H9 (cell line): ENCODE measurements at regions not wholly inside any gene's neighbourhood (a gene's known extent, or its start where the extent isn't known, plus 50 kb on each side); places are given as distances from the start of the nearest gene placed in this dataset.

Experiments used
- DNase-seq: peaks from one replicate; pipeline ENCODE4 v3.0.0-alpha.2; 2017
- H2AFZ ChIP-seq: one replicate; pipeline ENCODE4 v1.6.1; 2013; ENCODE audit warnings: mild to moderate bottlenecking, low read length, control low read depth, moderate library complexity
- H2AK5ac ChIP-seq: 2 replicates; pipeline ENCODE4 v1.6.1; 2013; ENCODE audit warnings: low read length, control low read depth, mixed read lengths; ENCODE audit not compliant: insufficient read length
- H2BK120ac ChIP-seq: one replicate; pipeline ENCODE4 v1.6.1; 2013; ENCODE audit warnings: low read depth, mild to moderate bottlenecking, low read length, control low read depth, inconsistent platforms; ENCODE audit not compliant: poor library complexity, severe bottlenecking
- H2BK12ac ChIP-seq: 2 replicates; pipeline ENCODE4 v1.6.1; 2013; ENCODE audit warnings: low read length, control low read depth, mixed read lengths, low read depth; ENCODE audit not compliant: insufficient read length
- H2BK15ac ChIP-seq: 2 replicates; pipeline ENCODE4 v1.6.1; 2013; ENCODE audit warnings: low read depth, low read length, control low read depth
- H2BK20ac ChIP-seq: one replicate; pipeline ENCODE4 v1.6.1; 2013; ENCODE audit warnings: low read depth, mild to moderate bottlenecking, low read length, control low read depth, inconsistent platforms; ENCODE audit not compliant: poor library complexity, severe bottlenecking
- H2BK5ac ChIP-seq: 2 replicates; pipeline ENCODE4 v1.6.1; 2013; ENCODE audit warnings: low read length, control low read depth, mixed read lengths; ENCODE audit not compliant: insufficient read length
- H3K14ac ChIP-seq: 2 replicates; pipeline ENCODE4 v1.6.1; 2013; ENCODE audit warnings: low read length, control low read depth; ENCODE audit not compliant: insufficient read depth
- H3K18ac ChIP-seq: 2 replicates; pipeline ENCODE4 v1.6.1; 2013; ENCODE audit warnings: low read depth, mild to moderate bottlenecking, mixed read lengths, low read length, control low read depth; ENCODE audit not compliant: insufficient read length
- H3K23ac ChIP-seq: 2 replicates; pipeline ENCODE4 v1.6.1; 2013; ENCODE audit warnings: low read length, control low read depth, mixed read lengths, low read depth; ENCODE audit not compliant: insufficient read length
- H3K23me2 ChIP-seq: 2 replicates; pipeline ENCODE4 v1.6.1; 2013; ENCODE audit warnings: low read depth, mild to moderate bottlenecking, mixed read lengths, low read length, control low read depth; ENCODE audit not compliant: insufficient read length, poor library complexity, severe bottlenecking
- H3K27ac ChIP-seq: 2 replicates; pipeline ENCODE4 v1.5.1; 2013; ENCODE audit warnings: low read length, control low read depth, mixed read lengths, low read depth; ENCODE audit not compliant: insufficient read length
- H3K27me3 ChIP-seq: 2 replicates; pipeline ENCODE4 v1.6.1; 2013; ENCODE audit warnings: low read length, control low read depth, inconsistent platforms; ENCODE audit not compliant: insufficient read depth
- H3K4ac ChIP-seq: 2 replicates; pipeline ENCODE4 v1.6.1; 2013; ENCODE audit warnings: low read depth, mild to moderate bottlenecking, control low read depth, inconsistent platforms, low read length, moderate library complexity
- H3K4me1 ChIP-seq: 2 replicates; pipeline ENCODE4 v1.6.1; 2013; ENCODE audit warnings: low read length, control low read depth, inconsistent platforms; ENCODE audit not compliant: insufficient read depth
- H3K4me2 ChIP-seq: 2 replicates; pipeline ENCODE4 v1.6.1; 2013; ENCODE audit warnings: low read length, control low read depth, mixed read lengths; ENCODE audit not compliant: insufficient read length, insufficient read depth
- H3K56ac ChIP-seq: 2 replicates; pipeline ENCODE4 v1.6.1; 2013; ENCODE audit warnings: low read depth, mild to moderate bottlenecking, mixed read lengths, low read length, control low read depth; ENCODE audit not compliant: insufficient read length
- H3K79me1 ChIP-seq: 2 replicates; pipeline ENCODE4 v1.6.1; 2013; ENCODE audit warnings: low read depth, mild to moderate bottlenecking, moderate library complexity, low read length, control low read depth, inconsistent platforms; ENCODE audit not compliant: insufficient read depth, poor library complexity, severe bottlenecking
- H3K79me2 ChIP-seq: 2 replicates; pipeline ENCODE4 v1.6.1; 2013; ENCODE audit warnings: low read length, control low read depth, inconsistent platforms; ENCODE audit not compliant: insufficient read depth
- H3K9ac ChIP-seq: 2 replicates; pipeline ENCODE4 v1.6.1; 2013; ENCODE audit warnings: low read length, control low read depth, mixed read lengths; ENCODE audit not compliant: insufficient read length; ENCODE audit errors: extremely low read depth
- H3K9me3 ChIP-seq: one replicate; pipeline ENCODE4 v1.6.1; 2013; ENCODE audit warnings: low read depth, low read length, inconsistent platforms; ENCODE audit not compliant: control insufficient read depth
- H3T11ph ChIP-seq: one replicate; pipeline ENCODE4 v1.6.1; 2013; ENCODE audit warnings: mild to moderate bottlenecking, low read length, control low read depth, inconsistent platforms
- H4K20me1 ChIP-seq: one replicate; pipeline ENCODE4 v1.6.1; 2013; ENCODE audit not compliant: control insufficient read depth, insufficient read length, insufficient read depth
- H4K5ac ChIP-seq: 2 replicates; pipeline ENCODE4 v1.6.1; 2013; ENCODE audit warnings: low read depth, mild to moderate bottlenecking, mixed read lengths, low read length, control low read depth; ENCODE audit not compliant: insufficient read length
- H4K8ac ChIP-seq: replicated peaks from 2 replicates; pipeline ENCODE4 v1.6.1; 2013; ENCODE audit warnings: low read length, control low read depth, mixed read lengths, low read depth; ENCODE audit not compliant: insufficient read length
- H4K91ac ChIP-seq: 2 replicates; pipeline ENCODE4 v1.6.1; 2013; ENCODE audit warnings: low read depth, mild to moderate bottlenecking, moderate library complexity, mixed read lengths, low read length, control low read depth; ENCODE audit not compliant: insufficient read length
- H3K27ac Mint-ChIP-seq, 3 experiments: 2 replicates in 2 of 3; 3 replicates in 1 of 3; pipeline ENCODE4 v1.8.0; 2020 to 2021; ENCODE audit warnings: mixed read lengths in 3 of 3, mild to moderate bottlenecking in 1 of 3, moderate library complexity in 1 of 3
- H3K27me3 Mint-ChIP-seq: 2 replicates; pipeline ENCODE4 v1.8.0; 2021; ENCODE audit warnings: low read depth, mild to moderate bottlenecking, moderate library complexity, mixed read lengths
- H3K36me3 Mint-ChIP-seq, 3 experiments: 2 replicates in 2 of 3; 3 replicates in 1 of 3; pipeline ENCODE4 v1.8.0; 2020 to 2021; ENCODE audit warnings: low read depth in 3 of 3, mixed read lengths in 3 of 3; ENCODE audit not compliant: insufficient read depth in 1 of 3
- H3K4me1 Mint-ChIP-seq, 2 experiments: 2 replicates each; pipeline ENCODE4 v1.8.0; 2020; ENCODE audit warnings: mixed read lengths in 2 of 2
- H3K4me3 Mint-ChIP-seq, 2 experiments: 2 replicates in 1 of 2; 3 replicates in 1 of 2; pipeline ENCODE4 v1.8.0; 2020 to 2021; ENCODE audit warnings: mild to moderate bottlenecking in 2 of 2, mixed read lengths in 2 of 2, moderate library complexity in 1 of 2
- H3K9me3 Mint-ChIP-seq, 2 experiments: 2 replicates in 1 of 2; 3 replicates in 1 of 2; pipeline ENCODE4 v1.8.0; 2020; ENCODE audit warnings: mild to moderate bottlenecking in 2 of 2, mixed read lengths in 2 of 2, moderate library complexity in 1 of 2
- CTCF ChIP-seq: fragments of 200-600 bp; sonication (generic); conservative IDR thresholded peaks from 3 replicates; pipeline ENCODE4 v1.8.0; 2021; ENCODE audit warnings: antibody characterized with exemption, mild to moderate bottlenecking
- WGBS: extraction: QIAGEN DNeasy Blood & Tissue Kit; methylation state at CpG from one replicate; pipeline ENCODE4 v1.1.7; 2013; ENCODE audit warnings: missing lambda C conversion rate, low lambda C conversion rate, mixed read lengths; ENCODE audit not compliant: insufficient read length; ENCODE audit errors: extremely low coverage; 5-methylcytosine and 5-hydroxymethylcytosine counted together

- no peaks in the 10 kb centered on the region for H3K4me1 ChIP-seq
- H3K4ac ChIP-seq, result no peak overlapping the region
- no peak overlapping the region for H3K23ac ChIP-seq
- H3T11ph ChIP-seq, result no peak overlapping the region
- H3K27ac Mint-ChIP-seq, result no peak overlapping the region
- no CpG with 5 or more reads among the region's 6 CpGs for WGBS
- H3K9me3 Mint-ChIP-seq, result no peaks in the 10 kb centered on the region
- no peak overlapping the region for H4K8ac ChIP-seq
- no peaks in the 10 kb centered on the region for H3K79me1 ChIP-seq
- H3K27me3 ChIP-seq, result no peaks in the 10 kb centered on the region
- H2BK15ac ChIP-seq, result no peak overlapping the region
- H3K9ac ChIP-seq, result no peak overlapping the region
- no peak overlapping the region for H2AFZ ChIP-seq
- peaks cover 7 to 10% of the 10 kb centered on the region in 2 experiments; a peak in 3 of 4 replicates for H3K4me1 Mint-ChIP-seq
- no peak overlapping the region for H3K14ac ChIP-seq
- no peak overlapping the region for H3K27ac ChIP-seq
- H3K23me2 ChIP-seq, result no peaks in the 10 kb centered on the region
- no peak for DNase-seq
- H3K79me2 ChIP-seq, result no peaks in the 10 kb centered on the region
- no peak overlapping the region for H2BK5ac ChIP-seq
- H3K36me3 Mint-ChIP-seq, result no peaks in the 10 kb centered on the region
- H3K18ac ChIP-seq, result no peak overlapping the region
- TF ChIP-seq CTCF, result no peak
- no peak overlapping the region for H2BK20ac ChIP-seq
- H2BK12ac ChIP-seq, result no peak overlapping the region
- H4K5ac ChIP-seq, result no peak overlapping the region
- H3K56ac ChIP-seq, result no peak overlapping the region
- no peak overlapping the region for H4K91ac ChIP-seq
- H2BK120ac ChIP-seq, result no peak overlapping the region
- H2AK5ac ChIP-seq, result no peak overlapping the region
- H3K4me3 Mint-ChIP-seq, result no peak overlapping the region
- H3K4me2 ChIP-seq, result no peak overlapping the region
- no peaks in the 10 kb centered on the region for H3K9me3 ChIP-seq
- H3K27me3 Mint-ChIP-seq, result no peaks in the 10 kb centered on the region
- no peaks in the 10 kb centered on the region for H4K20me1 ChIP-seq
Observed at GRCh38 chr5:166865206-166865605, 1426.2 kb upstream of the WWC1 start.
